Fibroblast of the conjunctiva (primary cell): ENCODE measurements at regions not wholly inside any gene's neighbourhood (a gene's known extent, or its start where the extent isn't known, plus 50 kb on each side); places are given as distances from the start of the nearest gene placed in this dataset.
"Not testable (repeated sequence)": the region's sequence is repeated elsewhere in the genome, so short reads cannot be mapped to it uniquely, and the experiment has no call there.

Source experiments
- DNase-seq: peaks from one replicate; pipeline ENCODE4 v3.0.0-alpha.2; 2010; ENCODE audit warnings: low read depth

GRCh38 chr5:18240971-18241370 is 606.7 kb downstream of the TAF11L14 start:
- DNase-seq, result no peak

DNA sequence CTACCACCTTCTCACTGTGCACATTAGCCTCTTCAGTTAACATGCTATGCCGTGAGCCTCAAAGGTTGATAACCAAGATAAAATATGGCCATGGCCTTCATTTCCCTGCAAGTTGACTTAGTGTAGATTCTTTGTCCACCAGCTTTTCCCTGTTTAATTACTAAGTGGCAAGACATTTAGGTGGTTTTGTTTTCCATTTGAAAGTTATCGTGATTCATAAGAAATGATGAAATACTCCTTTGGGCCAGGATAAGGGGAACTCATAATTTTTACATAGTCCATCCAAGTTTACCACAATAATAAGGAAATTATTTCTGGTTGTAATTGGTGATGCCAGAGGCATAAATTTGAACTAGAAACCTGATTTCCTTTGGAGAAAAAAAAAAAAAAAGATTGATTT is 609.6 kb downstream of the TAF11L14 start:
- no peak for DNase-seq

DNA sequence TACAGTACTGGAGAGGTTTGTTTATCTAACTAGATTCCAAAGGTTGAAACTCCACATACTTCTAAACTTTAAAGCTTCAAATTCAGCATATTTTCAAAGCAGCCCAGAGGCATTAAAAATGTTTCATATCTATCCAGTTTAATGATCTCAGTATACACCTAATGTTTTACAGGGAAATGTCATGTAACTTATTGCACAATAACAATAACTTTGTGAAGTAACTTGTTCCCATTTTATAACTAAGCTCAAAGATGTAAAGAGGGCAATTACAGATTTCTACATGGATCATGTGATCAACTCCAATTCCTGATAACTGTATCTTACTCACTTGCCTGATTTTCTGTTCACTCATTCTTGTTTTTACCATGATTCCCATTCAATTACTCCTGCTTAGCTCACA is 610.0 kb downstream of the TAF11L14 start:
- DNase-seq, result no peak

DNA sequence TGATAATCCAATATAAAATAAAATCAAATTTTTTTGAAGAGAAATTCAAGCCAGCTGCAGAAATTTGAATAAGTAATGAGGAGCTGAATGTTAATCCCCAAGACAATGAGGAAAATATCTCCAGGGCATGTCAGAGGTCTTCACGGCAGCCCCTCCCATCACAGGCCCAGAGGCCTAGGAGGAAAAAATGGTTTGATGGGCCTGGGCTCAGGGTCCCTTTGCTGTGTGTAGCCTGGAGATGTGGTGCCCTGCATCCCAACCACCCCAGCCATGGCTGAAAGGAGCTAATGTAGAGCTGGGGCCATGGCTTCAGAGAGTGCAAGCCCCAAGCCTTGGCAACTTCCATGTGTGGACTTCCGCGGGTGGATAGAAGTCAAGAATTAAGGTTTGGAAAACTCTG is 618.3 kb downstream of the TAF11L14 start:
- no peak for DNase-seq

DNA sequence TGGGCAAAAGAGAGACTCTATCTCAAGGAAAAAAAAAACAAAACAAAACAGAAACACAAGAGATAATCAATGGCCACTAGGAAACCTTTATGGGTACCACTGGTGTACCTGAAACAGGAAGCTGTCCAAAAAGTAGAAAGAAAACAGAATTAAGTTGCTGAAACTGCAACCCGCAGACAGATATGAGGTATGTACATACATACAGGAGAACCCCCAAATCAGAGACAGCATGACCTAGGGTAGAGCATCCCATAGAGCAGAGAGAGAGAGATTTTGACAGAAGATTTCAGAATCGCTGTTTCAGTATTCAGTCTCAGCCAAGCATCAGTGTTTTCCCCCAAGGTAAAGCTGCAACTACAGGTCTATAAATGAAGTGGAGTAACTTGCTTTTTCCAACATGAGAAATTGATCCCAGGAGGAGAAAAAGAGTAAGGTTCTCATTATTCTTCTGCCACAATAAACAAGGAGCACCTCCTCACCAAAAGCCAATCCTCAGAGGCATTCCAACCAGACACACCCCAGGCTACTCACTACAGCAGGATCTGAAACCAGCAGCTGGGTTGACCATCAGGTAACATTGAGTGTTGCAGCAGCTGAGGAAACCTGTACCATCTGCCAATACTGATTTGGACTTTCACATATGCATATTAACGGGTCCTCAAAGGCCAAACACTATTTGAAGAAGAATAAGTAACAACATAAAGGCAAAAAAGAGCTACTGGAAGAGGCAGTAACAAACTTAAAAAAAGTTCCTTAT is 630.0 kb downstream of the TAF11L14 start:
- DNase-seq, result no peak

DNA sequence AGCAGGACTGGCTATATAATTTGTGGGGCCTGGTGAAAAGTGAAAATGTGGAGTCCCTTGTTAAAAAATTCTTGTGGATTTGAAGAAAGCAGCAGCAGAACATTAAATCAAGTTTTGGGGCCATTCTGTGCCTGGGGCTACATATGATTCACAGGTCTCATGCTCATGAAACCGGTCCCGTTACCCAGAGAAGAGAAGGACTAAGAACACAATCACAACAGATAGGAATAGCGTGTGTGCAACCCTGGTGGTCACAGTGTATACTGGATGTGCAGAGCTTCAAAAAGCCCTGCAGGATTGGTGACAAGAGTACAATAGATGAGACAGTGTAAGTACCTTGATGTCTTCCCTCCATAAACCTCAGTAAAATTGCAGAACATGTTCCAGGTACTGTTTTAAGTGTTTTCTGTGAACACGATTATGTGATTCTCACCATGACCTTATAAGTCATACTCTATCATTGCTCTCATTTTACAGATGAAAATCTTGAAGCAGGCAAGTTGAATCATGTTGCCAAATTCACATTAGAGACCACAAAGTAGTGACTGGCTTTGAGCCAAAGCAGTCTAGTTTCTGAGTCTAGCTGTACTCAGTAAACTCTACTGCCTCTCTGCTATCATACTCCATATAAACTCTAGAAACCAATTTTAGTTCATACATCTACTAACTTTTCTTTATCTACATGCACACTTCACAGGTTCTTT is 636.5 kb downstream of the TAF11L14 start:
- no peak for DNase-seq

- no peak for DNase-seq
Measured at GRCh38 chr5:18276939-18277338, 642.7 kb downstream of the TAF11L14 start.

- DNase-seq, result peak; percentile 43
Measured at GRCh38 chr5:18281947-18282581, 647.8 kb downstream of the TAF11L14 start.

DNA sequence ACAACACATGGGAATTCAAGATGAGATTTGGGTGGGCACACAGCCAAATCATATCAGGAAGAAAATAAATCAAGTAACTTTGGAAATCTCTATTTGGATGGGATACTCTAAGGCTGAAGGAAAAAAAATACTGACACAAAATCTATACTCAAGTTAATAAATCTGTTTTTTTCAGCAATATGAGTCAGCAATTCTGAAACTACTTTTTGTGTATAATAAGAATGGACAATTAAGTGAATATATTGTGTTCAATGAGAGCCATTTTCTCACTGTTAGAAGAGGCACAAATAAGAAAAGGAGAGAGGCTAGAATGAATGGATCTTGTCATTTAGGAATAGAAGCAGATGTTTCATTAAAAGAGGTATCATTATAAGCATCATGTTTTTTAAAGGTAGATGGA is 651.0 kb downstream of the TAF11L14 start:
- no peak for DNase-seq

- no peak for DNase-seq
Measured at GRCh38 chr5:18292146-18292545, 657.9 kb downstream of the TAF11L14 start.

DNA sequence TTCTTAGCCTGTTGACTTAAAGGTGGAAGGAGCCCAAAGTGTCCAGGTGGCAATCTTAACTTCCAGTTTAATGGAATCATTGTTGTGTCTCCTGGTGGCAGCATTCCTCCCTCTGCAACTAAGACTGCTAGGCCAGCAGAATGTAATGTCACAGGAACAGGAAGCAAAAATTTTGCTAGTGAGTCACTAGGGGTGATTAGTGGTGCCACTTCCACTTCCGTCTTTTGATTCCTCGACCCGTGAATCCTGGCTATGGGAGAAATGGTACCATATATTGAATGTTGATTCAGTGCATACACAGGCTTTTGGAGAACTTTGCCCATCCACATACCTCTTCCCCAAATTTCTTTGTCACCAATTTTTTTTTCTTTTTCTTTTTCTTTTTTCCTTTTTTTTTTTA is 661.4 kb downstream of the TAF11L14 start:
- not testable (repeated sequence) for DNase-seq

GRCh38 chr5:18299166-18299565 is 664.9 kb downstream of the TAF11L14 start:
- DNase-seq, result no peak

GRCh38 chr5:18305288-18305924 is 671.1 kb downstream of the TAF11L14 start:
- DNase-seq, result peak; percentile 5

DNA sequence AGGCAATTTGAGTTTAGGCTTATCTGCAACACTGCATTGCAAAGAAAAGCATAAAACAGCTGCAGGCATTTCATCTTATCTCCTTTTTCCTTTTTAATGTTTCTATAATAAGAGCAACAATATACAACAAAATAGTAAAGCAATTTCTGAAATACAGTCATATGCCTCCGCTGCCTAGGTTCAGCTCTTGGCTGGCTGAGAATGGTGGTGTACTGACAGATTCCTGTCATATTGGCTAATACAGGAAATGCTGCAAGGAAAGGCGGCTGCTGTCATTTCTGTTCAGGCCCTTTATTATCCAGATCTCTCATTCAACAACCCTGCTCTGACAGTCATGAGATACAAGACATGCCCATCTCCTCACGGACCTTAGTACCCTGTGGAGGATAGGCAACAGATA is 677.0 kb downstream of the TAF11L14 start:
- no peak for DNase-seq

DNA sequence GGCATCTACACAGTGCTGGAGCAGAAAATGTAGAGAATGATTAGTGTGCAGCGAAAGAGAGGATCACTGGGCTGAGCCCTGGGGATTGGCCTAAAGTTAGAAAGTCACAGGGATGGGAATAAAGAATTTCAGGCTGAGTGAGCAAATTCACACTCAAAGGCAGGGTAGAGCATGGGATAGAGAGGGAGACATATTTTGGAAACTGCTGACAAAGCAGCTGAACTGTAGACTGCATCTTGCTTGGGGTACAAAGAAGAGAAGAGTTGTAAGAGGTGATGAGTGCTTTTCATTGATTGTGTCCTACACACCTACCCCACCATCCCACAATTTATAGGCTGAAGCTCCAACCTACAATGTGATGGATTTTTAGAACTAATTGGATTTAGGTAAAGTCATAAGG is 677.8 kb downstream of the TAF11L14 start:
- DNase-seq, result no peak

GRCh38 chr5:18314192-18314778 is 680.0 kb downstream of the TAF11L14 start:
- peak; percentile 6 for DNase-seq

GRCh38 chr5:18321262-18321942 is 687.1 kb downstream of the TAF11L14 start:
- no peak for DNase-seq

- DNase-seq, result no peak
Measured at GRCh38 chr5:18323891-18324290, 689.6 kb downstream of the TAF11L14 start.

- DNase-seq, result no peak
Measured at GRCh38 chr5:18325431-18325830, 691.2 kb downstream of the TAF11L14 start.

DNA sequence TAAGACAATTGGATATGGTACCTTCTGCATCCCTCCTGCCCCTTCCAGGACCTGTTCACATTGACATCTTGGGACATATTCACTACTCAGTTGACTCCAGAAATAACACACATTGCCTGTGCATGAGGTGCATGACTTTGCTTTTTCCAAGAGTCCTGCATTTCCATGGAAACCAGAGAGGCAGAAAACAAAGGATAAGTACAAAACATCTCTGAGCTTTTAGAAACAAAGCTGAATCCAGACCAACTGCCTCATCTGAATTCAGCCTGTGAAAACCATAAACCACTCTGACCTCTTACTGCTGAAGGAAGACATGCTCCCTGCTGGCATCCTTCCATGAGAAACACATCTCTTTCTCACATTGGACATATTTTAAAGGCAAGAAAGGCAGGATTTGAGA is 695.1 kb downstream of the TAF11L14 start:
- DNase-seq, result no peak

GRCh38 chr5:18333841-18334240 is 699.6 kb downstream of the TAF11L14 start:
- no peak for DNase-seq

DNA sequence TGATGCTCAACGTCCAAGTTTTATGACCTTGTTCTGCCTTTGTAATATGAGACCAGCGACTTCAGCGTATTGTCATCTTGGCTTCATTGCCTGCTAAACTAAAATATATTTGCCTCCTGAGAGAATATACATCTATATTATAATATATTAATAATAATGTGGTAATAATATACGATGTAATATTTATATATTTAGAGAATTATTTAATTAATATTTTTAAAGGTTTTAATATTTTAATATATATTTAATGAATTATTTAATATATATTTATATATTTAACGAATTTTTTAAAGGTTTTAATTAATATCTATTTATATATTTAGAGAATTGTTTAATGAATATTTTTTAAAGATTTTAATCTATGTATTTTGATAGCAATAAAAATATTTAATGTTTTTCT is 700.7 kb downstream of the TAF11L14 start:
- no peak for DNase-seq
